K562 (cell line): ENCODE measurements at regions not wholly inside any gene's neighbourhood (a gene's known extent, or its start where the extent isn't known, plus 50 kb on each side); places are given as distances from the start of the nearest gene placed in this dataset.

Experiments
- CEBPZ ChIP-seq: fragments of 150-350 bp; IDR thresholded peaks from 2 replicates; pipeline ENCODE4 v1.6.1; 2014; ENCODE audit warnings: low read depth, mild to moderate bottlenecking, low read length, borderline replicate concordance
- CUX1 ChIP-seq: fragments of 200-800 bp; sonication (Bioruptor generic); IDR thresholded peaks from 2 replicates; pipeline ENCODE4 v1.6.1; 2016; ENCODE audit warnings: missing genetic modification characterization, missing compliant biosample characterization
- DACH1 ChIP-seq: fragments of 450-650 bp; IDR thresholded peaks from 2 replicates; pipeline ENCODE4 v1.6.1; 2018; ENCODE audit not compliant: partially characterized antibody
- FUS ChIP-seq: fragments of 200-400 bp; formaldehyde crosslinking; optimal IDR thresholded peaks from 2 replicates; pipeline ENCODE3; 2017; ENCODE audit warnings: low read depth, low read length
- TF ChIP-seq, protein P1 (sequence below): fragments of 250-450 bp; sonication (Bioruptor Pico); IDR thresholded peaks from 2 replicates; pipeline ENCODE4 v1.8.0; 2021; ENCODE audit warnings: moderate library complexity, mild to moderate bottlenecking, inconsistent platforms
- TF ChIP-seq, protein P2 (sequence below): fragments of 250-450 bp; sonication (Bioruptor Pico); IDR thresholded peaks from 2 replicates; pipeline ENCODE4 v1.8.0; 2022; ENCODE audit warnings: inconsistent platforms, mild to moderate bottlenecking, moderate library complexity, borderline replicate concordance

- TF ChIP-seq CUX1 (CRISPR knock-in tag), result no peak
- TF ChIP-seq, protein P1, sequence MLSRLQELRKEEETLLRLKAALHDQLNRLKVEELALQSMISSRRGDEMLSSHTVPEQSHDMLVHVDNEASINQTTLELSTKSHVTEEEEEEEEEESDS, result no peak
- TF ChIP-seq, protein P2, sequence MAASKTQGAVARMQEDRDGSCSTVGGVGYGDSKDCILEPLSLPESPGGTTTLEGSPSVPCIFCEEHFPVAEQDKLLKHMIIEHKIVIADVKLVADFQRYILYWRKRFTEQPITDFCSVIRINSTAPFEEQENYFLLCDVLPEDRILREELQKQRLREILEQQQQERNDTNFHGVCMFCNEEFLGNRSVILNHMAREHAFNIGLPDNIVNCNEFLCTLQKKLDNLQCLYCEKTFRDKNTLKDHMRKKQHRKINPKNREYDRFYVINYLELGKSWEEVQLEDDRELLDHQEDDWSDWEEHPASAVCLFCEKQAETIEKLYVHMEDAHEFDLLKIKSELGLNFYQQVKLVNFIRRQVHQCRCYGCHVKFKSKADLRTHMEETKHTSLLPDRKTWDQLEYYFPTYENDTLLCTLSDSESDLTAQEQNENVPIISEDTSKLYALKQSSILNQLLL (CRISPR knock-in tag), result no peak
- no peak for TF ChIP-seq CEBPZ
- TF ChIP-seq FUS, result no peak
- TF ChIP-seq DACH1, result no peak
Measured at GRCh38 chr3:124137216-124137615, 145.3 kb upstream of the ROPN1 start (continued).
